Endothelial cell (in vitro differentiated cells): ENCODE measurements at regions not wholly inside any gene's neighbourhood (a gene's known extent, or its start where the extent isn't known, plus 50 kb on each side); places are given as distances from the start of the nearest gene placed in this dataset.

Experiments used
- DNase-seq: peaks from one replicate; pipeline ENCODE4 v3.0.0; 2021; ENCODE audit warnings: low spot score
- H3K27ac Mint-ChIP-seq: one replicate; pipeline ENCODE4 v1.8.0; 2021; ENCODE audit warnings: mixed read lengths, inconsistent platforms; ENCODE audit not compliant: unreplicated experiment
- H3K27me3 Mint-ChIP-seq: one replicate; pipeline ENCODE4 v1.8.0; 2021; ENCODE audit warnings: mild to moderate bottlenecking, moderate library complexity, mixed read lengths, inconsistent platforms; ENCODE audit not compliant: unreplicated experiment
- H3K36me3 Mint-ChIP-seq: one replicate; pipeline ENCODE4 v1.8.0; 2021; ENCODE audit warnings: mild to moderate bottlenecking, low read depth, mixed read lengths, inconsistent platforms; ENCODE audit not compliant: unreplicated experiment
- H3K4me1 Mint-ChIP-seq: one replicate; pipeline ENCODE4 v1.8.0; 2021; ENCODE audit warnings: mild to moderate bottlenecking, mixed read lengths, inconsistent platforms; ENCODE audit not compliant: unreplicated experiment
- H3K4me3 Mint-ChIP-seq: one replicate; pipeline ENCODE4 v1.8.0; 2021; ENCODE audit warnings: mild to moderate bottlenecking, mixed read lengths, inconsistent platforms; ENCODE audit not compliant: unreplicated experiment
- H3K9me3 Mint-ChIP-seq: one replicate; pipeline ENCODE4 v1.8.0; 2021; ENCODE audit warnings: mixed read lengths, inconsistent platforms; ENCODE audit not compliant: unreplicated experiment
- CTCF ChIP-seq: fragments of 200-600 bp; sonication (generic); IDR thresholded peaks from one replicate; pipeline ENCODE4 v1.5.0; 2021; ENCODE audit warnings: antibody characterized with exemption; ENCODE audit not compliant: unreplicated experiment

GRCh38 chr3:144655423-144655822 lies 683.8 kb downstream of the DIPK2A start:
- Mint-ChIP-seq H3K9me3 (no peaks in the 10 kb centered on the region), H3K36me3 (no peaks in the 10 kb centered on the region), H3K4me1 (no peaks in the 10 kb centered on the region), H3K27ac (no peak overlapping the region), H3K4me3 (no peak overlapping the region), H3K27me3 (no peaks in the 10 kb centered on the region)
- TF ChIP-seq CTCF, result no peak
- no peak for DNase-seq

- H3K36me3 Mint-ChIP-seq, result peaks cover 4% of the 10 kb centered on the region
- no peak overlapping the region for H3K4me3 Mint-ChIP-seq
- TF ChIP-seq CTCF, result no peak
- H3K27ac Mint-ChIP-seq, result no peak overlapping the region
- H3K4me1 Mint-ChIP-seq, result no peaks in the 10 kb centered on the region
- H3K9me3 Mint-ChIP-seq, result no peaks in the 10 kb centered on the region
- H3K27me3 Mint-ChIP-seq, result no peaks in the 10 kb centered on the region
- no peak for DNase-seq
Observed at GRCh38 chr3:144660186-144660585, 688.6 kb downstream of the DIPK2A start.

GRCh38 chr3:144662729-144663128 lies 691.1 kb downstream of the DIPK2A start:
- no peak for TF ChIP-seq CTCF
- DNase-seq, result no peak
- H3K27ac Mint-ChIP-seq, result no peak overlapping the region
- H3K4me1 Mint-ChIP-seq, result no peaks in the 10 kb centered on the region
- H3K36me3 Mint-ChIP-seq, result peaks cover 8% of the 10 kb centered on the region
- H3K9me3 Mint-ChIP-seq, result peaks cover 3% of the 10 kb centered on the region
- H3K27me3 Mint-ChIP-seq, result no peaks in the 10 kb centered on the region
- H3K4me3 Mint-ChIP-seq, result no peak overlapping the region

GRCh38 chr3:144663456-144664436 lies 692.1 kb downstream of the DIPK2A start:
- Mint-ChIP-seq H3K27me3 (no peaks in the 10 kb centered on the region), H3K4me3 (no peak overlapping the region), H3K9me3 (peaks cover 3% of the 10 kb centered on the region), H3K36me3 (peaks cover 8% of the 10 kb centered on the region), H3K27ac (no peak overlapping the region), H3K4me1 (no peaks in the 10 kb centered on the region)
- no peak for DNase-seq
- no peak for TF ChIP-seq CTCF

GRCh38 chr3:144665567-144666053 lies 694.0 kb downstream of the DIPK2A start:
- Mint-ChIP-seq H3K36me3 (peaks cover 8% of the 10 kb centered on the region), H3K4me3 (no peak overlapping the region), H3K9me3 (peaks cover 3% of the 10 kb centered on the region), H3K4me1 (no peaks in the 10 kb centered on the region), H3K27me3 (no peaks in the 10 kb centered on the region), H3K27ac (no peak overlapping the region)
- no peak for DNase-seq
- no peak for TF ChIP-seq CTCF
